SU-DHL-6 (cell line): ENCODE measurements at regions not wholly inside any gene's neighbourhood (a gene's known extent, or its start where the extent isn't known, plus 50 kb on each side); places are given as distances from the start of the nearest gene placed in this dataset.
"Not testable (repeated sequence)": the region's sequence is repeated elsewhere in the genome, so short reads cannot be mapped to it uniquely, and the experiment has no call there.

ENCODE experiments used
- H2AFZ ChIP-seq: fragments of 200-600 bp; sonication (generic); 2 replicates; pipeline ENCODE4 v1.6.1; 2014; ENCODE audit warnings: low read depth, mild to moderate bottlenecking, moderate library complexity, mixed read lengths, antibody characterized with exemption, low read length; ENCODE audit not compliant: severe bottlenecking
- H3F3A ChIP-seq: fragments of 200-600 bp; shearing (Covaris generic); 2 replicates; pipeline ENCODE4 v1.6.0; 2016; ENCODE audit warnings: antibody characterized with exemption, mild to moderate bottlenecking; ENCODE audit not compliant: insufficient read depth
- H3K27ac ChIP-seq: fragments of 200-600 bp; sonication (generic); 2 replicates; pipeline ENCODE4 v1.5.1; 2016; ENCODE audit warnings: low read depth, mild to moderate bottlenecking, low read length, moderate library complexity, mixed read lengths
- H3K27me3 ChIP-seq: fragments of 200-600 bp; sonication (generic), shearing (Covaris generic); 2 replicates; pipeline ENCODE4 v1.6.0; 2014; ENCODE audit warnings: mild to moderate bottlenecking, low read length
- H3K36me3 ChIP-seq: fragments of 200-600 bp; sonication (generic); 2 replicates; pipeline ENCODE4 v1.6.1; 2014; ENCODE audit warnings: mild to moderate bottlenecking, low read length, mixed read lengths
- H3K4me2 ChIP-seq: fragments of 300-600, 200-600 bp; shearing (Covaris generic), sonication (generic); 2 replicates; pipeline ENCODE4 v1.6.0; 2014; ENCODE audit warnings: low read length, low read depth, mild to moderate bottlenecking; ENCODE audit not compliant: poor library complexity, severe bottlenecking
- H3K4me3 ChIP-seq: fragments of 200-600 bp; sonication (generic); 2 replicates; pipeline ENCODE4 v1.5.1; 2014; ENCODE audit warnings: antibody characterized with exemption, low read length, mild to moderate bottlenecking, mixed read lengths; ENCODE audit not compliant: insufficient read depth, poor library complexity, severe bottlenecking
- H3K79me2 ChIP-seq: fragments of 200-600 bp; sonication (generic); 2 replicates; pipeline ENCODE4 v1.6.1; 2014; ENCODE audit warnings: mild to moderate bottlenecking, low read length, moderate library complexity; ENCODE audit not compliant: insufficient read depth
- H3K9ac ChIP-seq: fragments of 200-600 bp; sonication (generic); 2 replicates; pipeline ENCODE4 v1.7.0; 2014; ENCODE audit warnings: mild to moderate bottlenecking, low read length
- H3K9me2 ChIP-seq: fragments of 200-600 bp; sonication (generic); replicated peaks from 2 replicates; pipeline ENCODE4 v1.6.1; 2014; ENCODE audit warnings: low read length; ENCODE audit not compliant: insufficient read depth
- H3K9me3 ChIP-seq: fragments of 200-600 bp; sonication (generic); 2 replicates; pipeline ENCODE4 v1.6.1; 2014; ENCODE audit warnings: low read length, mixed read lengths; ENCODE audit not compliant: insufficient read depth
- H4K20me1 ChIP-seq: fragments of 200-600 bp; sonication (generic); 2 replicates; pipeline ENCODE4 v1.6.1; 2014; ENCODE audit warnings: low read depth, mild to moderate bottlenecking, antibody characterized with exemption, low read length, moderate library complexity, mixed read lengths
- EZH2phosphoT487 ChIP-seq: fragments of 200-600 bp; sonication (generic), shearing (Covaris generic); conservative IDR thresholded peaks from 2 replicates; pipeline ENCODE4 v1.6.1; 2018; ENCODE audit warnings: mild to moderate bottlenecking, antibody characterized with exemption, low read length, moderate library complexity, mixed read lengths
- TF ChIP-seq, protein P1 (sequence below): fragments of 200-600 bp; sonication (generic); IDR thresholded peaks from one replicate; pipeline ENCODE4 v1.5.1; 2017; ENCODE audit warnings: antibody characterized with exemption, mild to moderate bottlenecking, low read length, moderate library complexity; ENCODE audit not compliant: insufficient read depth, poor library complexity, severe bottlenecking

DNA sequence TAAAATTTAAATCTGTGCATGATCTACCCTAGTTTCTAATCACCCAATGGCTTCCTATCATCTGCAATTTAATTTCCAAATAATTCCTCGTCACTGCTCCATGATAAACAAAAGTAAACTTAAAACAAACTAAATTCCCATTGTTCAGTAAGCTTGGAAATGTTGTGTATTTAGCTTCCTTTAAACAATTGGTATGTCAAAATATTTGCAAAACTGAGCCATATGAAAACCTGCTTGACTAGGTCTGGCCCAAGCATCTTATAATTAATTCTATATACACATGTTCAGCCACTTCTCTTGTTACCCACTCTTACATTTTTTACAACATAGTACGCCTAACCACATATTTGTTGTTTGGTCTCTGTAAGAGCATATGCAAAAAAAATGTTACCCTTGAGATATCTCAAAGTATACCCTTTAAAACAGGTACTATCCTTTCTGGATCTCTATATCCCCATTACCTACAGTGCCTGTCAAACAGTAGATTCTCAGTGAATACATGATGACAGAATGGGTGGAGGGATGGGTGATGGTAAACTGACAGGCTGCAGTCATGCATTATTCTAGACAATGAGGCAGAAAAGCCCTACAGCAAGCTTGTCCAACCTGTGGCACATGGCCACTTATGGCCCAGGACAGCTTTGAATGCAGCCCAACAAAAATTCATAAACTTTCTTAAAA, 1277.9 kb upstream of the TENM4 start:
- Histone ChIP-seq H3F3A (no peaks in the 10 kb centered on the region), H3K36me3 (no peaks in the 10 kb centered on the region), H2AFZ (no peak overlapping the region), H3K9ac (no peak overlapping the region), H3K4me3 (no peak overlapping the region), H3K27ac (no peak overlapping the region), H3K79me2 (no peaks in the 10 kb centered on the region), H3K4me2 (no peak overlapping the region), H3K9me3 (no peaks in the 10 kb centered on the region), H3K9me2 (no peaks in the 10 kb centered on the region), H4K20me1 (no peaks in the 10 kb centered on the region), H3K27me3 (no peaks in the 10 kb centered on the region)
- TF ChIP-seq, protein P1, sequence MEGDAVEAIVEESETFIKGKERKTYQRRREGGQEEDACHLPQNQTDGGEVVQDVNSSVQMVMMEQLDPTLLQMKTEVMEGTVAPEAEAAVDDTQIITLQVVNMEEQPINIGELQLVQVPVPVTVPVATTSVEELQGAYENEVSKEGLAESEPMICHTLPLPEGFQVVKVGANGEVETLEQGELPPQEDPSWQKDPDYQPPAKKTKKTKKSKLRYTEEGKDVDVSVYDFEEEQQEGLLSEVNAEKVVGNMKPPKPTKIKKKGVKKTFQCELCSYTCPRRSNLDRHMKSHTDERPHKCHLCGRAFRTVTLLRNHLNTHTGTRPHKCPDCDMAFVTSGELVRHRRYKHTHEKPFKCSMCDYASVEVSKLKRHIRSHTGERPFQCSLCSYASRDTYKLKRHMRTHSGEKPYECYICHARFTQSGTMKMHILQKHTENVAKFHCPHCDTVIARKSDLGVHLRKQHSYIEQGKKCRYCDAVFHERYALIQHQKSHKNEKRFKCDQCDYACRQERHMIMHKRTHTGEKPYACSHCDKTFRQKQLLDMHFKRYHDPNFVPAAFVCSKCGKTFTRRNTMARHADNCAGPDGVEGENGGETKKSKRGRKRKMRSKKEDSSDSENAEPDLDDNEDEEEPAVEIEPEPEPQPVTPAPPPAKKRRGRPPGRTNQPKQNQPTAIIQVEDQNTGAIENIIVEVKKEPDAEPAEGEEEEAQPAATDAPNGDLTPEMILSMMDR, result no peak
- TF ChIP-seq EZH2phosphoT487, result no peak

DNA sequence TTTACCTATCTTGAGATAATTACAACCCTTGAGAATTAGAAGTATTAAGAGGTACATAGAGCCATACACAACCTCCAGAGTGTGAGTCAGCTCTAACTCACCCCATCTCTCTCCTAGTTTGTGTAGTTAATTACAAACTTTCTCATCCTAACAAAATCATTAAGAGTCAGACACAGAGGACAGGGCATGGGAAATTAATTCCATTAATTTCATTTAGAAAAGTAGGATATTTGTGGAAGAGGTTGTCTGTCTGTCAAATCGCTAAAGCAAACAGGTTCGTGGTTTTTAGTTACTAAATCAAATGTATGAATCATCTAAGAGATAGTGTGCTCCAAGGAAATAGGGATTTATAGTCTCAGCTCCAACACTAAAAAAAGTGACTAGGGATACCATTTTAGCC, 1261.4 kb upstream of the TENM4 start:
- H3K4me3 ChIP-seq, result no peak overlapping the region
- no peak overlapping the region for H3K9ac ChIP-seq
- H3K79me2 ChIP-seq, result no peaks in the 10 kb centered on the region
- H3F3A ChIP-seq, result no peaks in the 10 kb centered on the region
- H3K27ac ChIP-seq, result no peak overlapping the region
- H3K4me2 ChIP-seq, result no peak overlapping the region
- no peak overlapping the region for H2AFZ ChIP-seq
- no peak for TF ChIP-seq EZH2phosphoT487
- TF ChIP-seq, protein P1, result no peak
- no peaks in the 10 kb centered on the region for H4K20me1 ChIP-seq
- no peaks in the 10 kb centered on the region for H3K9me2 ChIP-seq
- H3K36me3 ChIP-seq, result no peaks in the 10 kb centered on the region
- no peaks in the 10 kb centered on the region for H3K27me3 ChIP-seq
- no peaks in the 10 kb centered on the region for H3K9me3 ChIP-seq

DNA sequence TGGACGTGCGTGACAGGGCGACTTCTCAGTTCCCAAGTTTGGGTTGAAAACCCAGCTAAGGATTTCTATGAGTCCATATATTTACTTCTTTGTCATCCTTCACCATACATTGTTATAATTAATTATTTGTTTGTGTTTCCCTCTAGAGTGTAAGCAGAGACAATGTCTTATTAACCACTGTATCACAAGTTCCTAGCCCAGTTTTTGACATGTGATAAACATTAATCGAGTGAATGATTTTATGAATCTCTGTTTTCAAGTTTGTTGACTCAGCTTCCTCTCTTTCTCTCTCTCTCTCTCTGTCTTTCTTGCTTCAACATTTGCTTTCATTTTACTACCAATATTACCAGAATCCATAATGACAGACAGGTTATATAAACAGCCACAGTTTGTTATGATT, 1259.6 kb upstream of the TENM4 start:
- Histone ChIP-seq H3K27ac (no peak overlapping the region), H4K20me1 (no peaks in the 10 kb centered on the region), H3K79me2 (no peaks in the 10 kb centered on the region), H3K36me3 (no peaks in the 10 kb centered on the region), H3K27me3 (no peaks in the 10 kb centered on the region), H3K4me3 (no peak overlapping the region), H3K9me3 (no peaks in the 10 kb centered on the region), H3K9ac (no peak overlapping the region), H2AFZ (no peak overlapping the region), H3K4me2 (no peak overlapping the region), H3K9me2 (no peaks in the 10 kb centered on the region), H3F3A (no peaks in the 10 kb centered on the region)
- no peak for TF ChIP-seq EZH2phosphoT487
- TF ChIP-seq, protein P1, result no peak

DNA sequence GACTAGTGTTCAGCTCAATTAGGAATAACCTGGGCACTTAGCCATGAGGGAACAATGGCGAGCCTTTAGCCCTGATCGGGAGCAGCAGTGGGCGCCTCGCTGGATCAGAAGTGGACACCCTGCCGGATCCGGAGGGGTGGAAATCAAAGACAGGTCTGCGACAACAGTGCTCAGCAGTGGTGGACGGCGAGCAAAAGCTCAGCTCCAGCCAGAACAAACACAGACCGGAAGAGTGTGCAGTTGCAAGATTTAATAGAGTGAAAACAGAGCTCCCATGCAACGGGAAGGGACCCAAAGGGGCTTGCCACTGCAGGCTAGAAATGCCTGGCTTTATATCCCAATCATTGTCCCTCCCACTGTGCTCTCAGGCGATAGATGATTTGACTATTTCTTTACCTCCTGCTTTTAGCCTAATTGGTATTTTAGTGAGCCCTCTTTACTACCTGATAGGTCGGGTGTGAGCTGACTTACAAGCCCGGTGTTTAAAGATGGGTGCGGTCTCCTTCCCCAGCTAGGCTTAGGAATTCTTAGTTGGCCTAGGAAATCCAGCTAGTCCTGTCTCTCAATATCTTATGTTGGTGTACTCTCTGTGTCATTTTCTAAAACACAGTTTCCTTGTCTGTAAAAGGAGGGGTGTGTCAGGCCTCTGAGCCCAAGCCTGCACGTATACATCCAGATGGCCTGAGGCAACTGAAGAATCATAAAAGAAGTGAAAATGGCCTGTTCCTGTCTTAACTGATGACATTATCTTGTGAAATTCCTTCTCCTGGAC, 1258.8 kb upstream of the TENM4 start:
- not testable (repeated sequence) for H4K20me1 ChIP-seq, H2AFZ ChIP-seq, H3K9ac ChIP-seq, H3K36me3 ChIP-seq, H3K79me2 ChIP-seq, H3K27ac ChIP-seq, H3K4me3 ChIP-seq, H3K4me2 ChIP-seq, H3K27me3 ChIP-seq, H3F3A ChIP-seq, H3K9me2 ChIP-seq, H3K9me3 ChIP-seq
